Transverse colon (tissue), 4 donors: ENCODE measurements at regions not wholly inside any gene's neighbourhood (a gene's known extent, or its start where the extent isn't known, plus 50 kb on each side); places are given as distances from the start of the nearest gene placed in this dataset.

Experiments used
- CTCF ChIP-seq, 5 experiments: fragments of 200-600 bp in 3 of 5; fragments of 450-650 bp in 2 of 5; sonication (generic) in 3 of 5; IDR thresholded peaks; 1 replicate in 2 of 5; 2 replicates in 3 of 5; pipeline ENCODE4 v1.5.1; 2016 to 2017; ENCODE audit warnings: antibody characterized with exemption in 5 of 5, inconsistent platforms in 3 of 5, mild to moderate bottlenecking in 2 of 5, moderate library complexity in 1 of 5
- POLR2AphosphoS5 ChIP-seq, 3 donors: sonication (generic); formaldehyde crosslinking; IDR thresholded peaks; one replicate each; pipeline ENCODE4 v1.6.1; 2016; ENCODE audit warnings: antibody characterized with exemption in 3 of 3

- TF ChIP-seq CTCF (IDR thresholded peaks at IDR 0.05) (no peak), POLR2AphosphoS5 (IDR thresholded peaks at IDR 0.05) (no peak)
These were observed 80.7 kb downstream of the SDC1 start for GRCh38 chr2:20144196-20144595.
